GM10266 (cell line): ENCODE measurements at regions not wholly inside any gene's neighbourhood (a gene's known extent, or its start where the extent isn't known, plus 50 kb on each side); places are given as distances from the start of the nearest gene placed in this dataset.

Experiments used
- DNase-seq: peaks from one replicate; pipeline ENCODE4 v3.0.0; 2012; ENCODE audit errors: extremely low spot score
- CTCF ChIP-seq: IDR thresholded peaks from 2 replicates; pipeline ENCODE4 v1.5.1; 2012; ENCODE audit warnings: mild to moderate bottlenecking, low read depth; ENCODE audit not compliant: control insufficient read depth, insufficient read depth; ENCODE audit errors: missing control alignments

- no peak for TF ChIP-seq CTCF
- DNase-seq: no peak
Observed at GRCh38 chr4:15182600-15183220, 180.4 kb downstream of the CPEB2 start.

DNA sequence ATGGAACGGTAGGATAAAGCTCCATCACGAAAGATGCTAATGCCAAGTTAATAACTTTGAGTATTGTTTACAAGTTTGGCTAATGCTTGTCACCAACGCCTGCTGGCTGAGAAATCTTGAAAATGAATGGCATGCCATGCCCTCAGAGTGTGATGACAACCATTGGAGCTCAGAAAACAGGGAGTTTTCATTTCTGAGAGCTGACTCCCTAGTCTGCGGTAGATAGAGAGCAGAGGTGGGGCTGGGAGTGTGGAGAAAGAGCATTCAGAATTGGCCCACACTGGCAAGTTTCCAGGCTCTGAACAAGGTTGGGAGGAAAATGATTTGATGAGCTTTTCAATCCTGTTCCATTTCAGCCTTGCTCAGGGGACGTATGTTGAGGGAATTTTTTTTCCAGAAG lies 183.9 kb downstream of the CPEB2 start:
- TF ChIP-seq CTCF: no peak
- DNase-seq: no peak

DNA sequence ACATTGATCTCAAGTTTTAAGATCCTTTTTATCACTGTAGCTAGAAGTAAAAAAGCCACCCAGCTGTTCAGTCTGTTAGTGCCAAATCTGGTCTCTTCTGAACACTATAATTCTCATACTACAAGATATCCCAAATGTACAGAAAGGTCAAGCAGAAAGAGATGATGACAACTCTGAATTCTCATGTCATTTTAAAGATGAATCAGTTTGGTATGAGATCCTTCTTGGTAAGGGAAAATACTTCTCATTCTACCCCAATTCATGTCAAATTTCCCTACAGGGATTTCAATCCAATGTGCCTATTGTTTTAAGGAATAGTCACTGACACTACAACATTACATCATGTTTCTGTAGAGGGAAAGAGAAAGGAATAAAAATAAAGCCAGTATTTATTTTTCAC lies 184.5 kb downstream of the CPEB2 start:
- no peak for DNase-seq
- TF ChIP-seq CTCF: no peak

DNA sequence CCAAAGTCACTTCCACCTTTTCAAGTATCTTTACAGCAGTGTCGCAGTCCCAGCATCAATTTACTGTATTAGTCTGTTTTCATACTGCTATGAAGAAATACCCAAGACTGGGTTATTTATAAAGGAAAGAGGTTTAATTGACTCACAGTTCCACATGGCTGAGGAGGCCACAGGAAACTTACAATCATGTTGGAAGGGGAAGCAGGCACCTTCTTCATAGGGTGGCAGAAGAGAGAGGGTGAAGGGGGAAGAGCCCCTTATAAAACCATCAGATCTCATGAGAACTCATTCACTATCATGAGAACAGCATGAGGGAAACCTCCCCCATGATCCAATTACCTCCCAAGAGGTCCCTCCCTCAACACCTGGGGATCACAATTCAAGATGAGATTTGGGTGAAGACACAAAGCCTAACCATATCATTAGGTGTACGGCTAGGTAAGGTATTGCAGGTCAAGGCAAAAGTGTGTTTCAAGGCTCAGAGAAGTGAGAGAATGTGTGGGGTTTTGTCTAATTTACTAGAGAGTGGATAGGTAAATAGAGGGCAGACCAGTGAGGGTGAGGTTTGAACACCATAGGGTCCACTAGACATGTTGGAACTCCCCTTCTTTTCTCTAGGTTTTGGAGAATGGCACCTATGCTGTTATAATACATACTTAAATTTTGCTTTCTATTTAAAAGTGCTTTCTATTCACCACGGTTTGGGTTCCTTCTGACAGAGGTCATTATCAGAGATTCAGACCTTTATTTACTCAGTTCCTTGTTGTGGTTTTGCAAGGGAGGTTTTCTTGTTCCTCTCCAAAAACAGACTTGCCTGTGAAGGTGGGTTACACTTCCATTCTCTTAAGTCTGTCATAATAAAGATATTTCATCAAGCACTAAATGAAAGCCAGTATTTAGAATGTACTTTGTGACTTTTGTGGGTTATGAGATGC lies 186.6 kb downstream of the CPEB2 start:
- DNase-seq: no peak
- no peak for TF ChIP-seq CTCF

- no peak for DNase-seq
- no peak for TF ChIP-seq CTCF
Observed at GRCh38 chr4:15194520-15194919, 192.2 kb downstream of the CPEB2 start.

- DNase-seq: no peak
Observed at GRCh38 chr4:15197005-15197404, 194.7 kb downstream of the CPEB2 start.

More at GRCh38 chr4:15197005-15197404, 194.7 kb downstream of the CPEB2 start:
- TF ChIP-seq CTCF: peak; percentile 6
